SK-N-SH treated with all-trans-retinoic acid at 6 μM for 48 hours (cell line): ENCODE measurements at regions not wholly inside any gene's neighbourhood (a gene's known extent, or its start where the extent isn't known, plus 50 kb on each side); places are given as distances from the start of the nearest gene placed in this dataset.

Source experiments
- ARNTL ChIP-seq: fragments of 450-650 bp; formaldehyde crosslinking; IDR thresholded peaks from 2 replicates; pipeline ENCODE4 v1.5.0; 2020; ENCODE audit warnings: low read depth, mild to moderate bottlenecking, moderate library complexity, borderline replicate concordance
- CSDC2 ChIP-seq: fragments of 250-450 bp; sonication (Bioruptor Pico); IDR thresholded peaks from 2 replicates; pipeline ENCODE4 v1.5.0; 2020; ENCODE audit warnings: mild to moderate bottlenecking, moderate library complexity
- GLIS3 ChIP-seq: fragments of 250-450 bp; sonication (Bioruptor Pico); IDR thresholded peaks from 2 replicates; pipeline ENCODE4 v1.5.0; 2020; ENCODE audit warnings: mild to moderate bottlenecking, moderate library complexity
- ISL1 ChIP-seq: fragments of 250-450 bp; sonication (Bioruptor Pico); IDR thresholded peaks from 2 replicates; pipeline ENCODE4 v2.1.2; 2022; ENCODE audit warnings: mild to moderate bottlenecking, moderate library complexity
- PATZ1 ChIP-seq: fragments of 250-450 bp; sonication (Bioruptor Pico); IDR thresholded peaks from 2 replicates; pipeline ENCODE4 v1.8.0; 2020; ENCODE audit warnings: mild to moderate bottlenecking, moderate library complexity, borderline replicate concordance
- RARB ChIP-seq: fragments of 250-450 bp; sonication (Bioruptor Pico); IDR thresholded peaks from 2 replicates; pipeline ENCODE4 v1.8.0; 2021; ENCODE audit warnings: mild to moderate bottlenecking, moderate library complexity
- ZFP3 ChIP-seq: fragments of 250-450 bp; sonication (Bioruptor Pico); IDR thresholded peaks from 2 replicates; pipeline ENCODE4 v1.5.0; 2020; ENCODE audit warnings: mild to moderate bottlenecking, moderate library complexity
- ZFP30 ChIP-seq: fragments of 450-650 bp; formaldehyde crosslinking; IDR thresholded peaks from 2 replicates; pipeline ENCODE4 v1.5.0; 2022; ENCODE audit warnings: mild to moderate bottlenecking, moderate library complexity

GRCh38 chr12:25812295-25812694 is 146.2 kb upstream of the RASSF8 start:
- TF ChIP-seq RARB (CRISPR knock-in tag) (no peak), PATZ1 (CRISPR knock-in tag) (no peak), CSDC2 (CRISPR knock-in tag) (no peak), ZFP3 (CRISPR knock-in tag) (no peak), ISL1 (no peak), ZFP30 (CRISPR knock-in tag) (no peak), ARNTL (CRISPR knock-in tag) (no peak), GLIS3 (CRISPR knock-in tag) (no peak)
